HCT116 (cell line): ENCODE measurements at regions not wholly inside any gene's neighbourhood (a gene's known extent, or its start where the extent isn't known, plus 50 kb on each side); places are given as distances from the start of the nearest gene placed in this dataset.

Source experiments
- CEBPB ChIP-seq: IDR thresholded peaks from 2 replicates; pipeline ENCODE4 v1.6.1; 2012; ENCODE audit warnings: low read depth
- EZH2 ChIP-seq: fragments of 200-600 bp; sonication (generic); IDR thresholded peaks from 2 replicates; pipeline ENCODE4 v1.6.1; 2017; ENCODE audit warnings: antibody characterized with exemption, mixed run types
- EZH2phosphoT487 ChIP-seq: fragments of 200-600 bp; IDR thresholded peaks from 2 replicates; pipeline ENCODE4 v1.6.1; 2018; ENCODE audit warnings: antibody characterized with exemption, borderline replicate concordance
- POLR2A ChIP-seq: IDR thresholded peaks from 2 replicates; pipeline ENCODE4 v1.7.0; 2011; ENCODE audit warnings: borderline replicate concordance; ENCODE audit not compliant: insufficient read depth, insufficient read length; ENCODE audit errors: extremely low read depth
- POLR2AphosphoS5 ChIP-seq: IDR thresholded peaks from 2 replicates; pipeline ENCODE4 v1.6.1; 2011; ENCODE audit warnings: mild to moderate bottlenecking, low read depth, low read length, moderate library complexity
- SIN3A ChIP-seq: IDR thresholded peaks from 2 replicates; pipeline ENCODE4 v1.6.1; 2012; ENCODE audit warnings: low read depth
- ZNF274 ChIP-seq: fragments of 200-500 bp; sonication (Bioruptor generic); IDR thresholded peaks from 2 replicates; pipeline ENCODE4 v1.6.1; 2014; ENCODE audit warnings: mild to moderate bottlenecking, low read depth, low read length, inconsistent platforms
- TF ChIP-seq, protein P1 (sequence below), 3 experiments: fragments of 200-600 bp in 1 of 3; sonication (generic) in 1 of 3; IDR thresholded peaks in 2 of 3; conservative IDR thresholded peaks in 1 of 3; 2 replicates each; pipeline ENCODE4 v1.5.1; 2012 to 2017; ENCODE audit warnings: low read depth in 2 of 3, low read length in 2 of 3, antibody characterized with exemption in 1 of 3, borderline replicate concordance in 1 of 3, control low read depth in 1 of 3, mild to moderate bottlenecking in 1 of 3, mixed read lengths in 1 of 3, mixed run types in 1 of 3, moderate library complexity in 1 of 3; ENCODE audit not compliant: insufficient read depth in 1 of 3

DNA sequence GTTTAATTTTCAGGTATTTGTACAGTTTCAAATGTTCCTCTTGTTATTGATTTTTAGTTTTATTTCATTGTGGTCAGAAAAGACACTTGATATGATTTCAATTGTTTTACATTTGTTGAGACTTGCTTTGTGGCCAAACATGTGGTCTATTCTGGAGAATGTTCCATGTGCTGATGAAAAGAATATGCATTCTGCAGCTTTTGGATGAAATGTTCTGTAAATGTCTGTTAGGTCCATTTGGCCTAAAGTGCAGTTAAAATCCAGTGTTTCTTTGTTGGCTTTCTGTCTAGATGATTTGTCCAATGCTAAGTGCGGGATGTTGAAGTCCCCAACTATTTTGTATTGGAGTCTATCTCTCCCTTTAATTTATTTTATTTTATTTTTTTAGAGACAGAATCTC is 70.5 kb downstream of the ZNF503 start:
- TF ChIP-seq, protein P1, sequence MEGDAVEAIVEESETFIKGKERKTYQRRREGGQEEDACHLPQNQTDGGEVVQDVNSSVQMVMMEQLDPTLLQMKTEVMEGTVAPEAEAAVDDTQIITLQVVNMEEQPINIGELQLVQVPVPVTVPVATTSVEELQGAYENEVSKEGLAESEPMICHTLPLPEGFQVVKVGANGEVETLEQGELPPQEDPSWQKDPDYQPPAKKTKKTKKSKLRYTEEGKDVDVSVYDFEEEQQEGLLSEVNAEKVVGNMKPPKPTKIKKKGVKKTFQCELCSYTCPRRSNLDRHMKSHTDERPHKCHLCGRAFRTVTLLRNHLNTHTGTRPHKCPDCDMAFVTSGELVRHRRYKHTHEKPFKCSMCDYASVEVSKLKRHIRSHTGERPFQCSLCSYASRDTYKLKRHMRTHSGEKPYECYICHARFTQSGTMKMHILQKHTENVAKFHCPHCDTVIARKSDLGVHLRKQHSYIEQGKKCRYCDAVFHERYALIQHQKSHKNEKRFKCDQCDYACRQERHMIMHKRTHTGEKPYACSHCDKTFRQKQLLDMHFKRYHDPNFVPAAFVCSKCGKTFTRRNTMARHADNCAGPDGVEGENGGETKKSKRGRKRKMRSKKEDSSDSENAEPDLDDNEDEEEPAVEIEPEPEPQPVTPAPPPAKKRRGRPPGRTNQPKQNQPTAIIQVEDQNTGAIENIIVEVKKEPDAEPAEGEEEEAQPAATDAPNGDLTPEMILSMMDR (IDR thresholded peaks at IDR 0.05 in 2 of 3, conservative IDR thresholded peaks at IDR 0.05 in 1 of 3; ENCODE audit: borderline replicate concordance in 1 of 3, insufficient read depth in 1 of 3, low read depth in 2 of 3, low read length in 2 of 3) = no peak
- TF ChIP-seq POLR2A (no peak), POLR2AphosphoS5 (no peak), EZH2phosphoT487 (no peak), SIN3A (no peak), CEBPB (no peak), EZH2 (no peak), ZNF274 (no peak)
